Colonic mucosa (tissue), 4 donors: ENCODE measurements at regions not wholly inside any gene's neighbourhood (a gene's known extent, or its start where the extent isn't known, plus 50 kb on each side); places are given as distances from the start of the nearest gene placed in this dataset.

Experiments used
- DNase-seq: peaks from one replicate; pipeline ENCODE4 v3.0.0-alpha.2; 2020
- H3K27ac ChIP-seq: fragments of 200-600 bp; one replicate; pipeline ENCODE4 v1.8.0; 2021
- H3K27me3 ChIP-seq: fragments of 200-600 bp; one replicate; pipeline ENCODE4 v1.8.0; 2021
- H3K36me3 ChIP-seq: fragments of 200-600 bp; one replicate; pipeline ENCODE4 v1.8.0; 2021
- H3K4me1 ChIP-seq: fragments of 200-600 bp; one replicate; pipeline ENCODE4 v1.8.0; 2021; ENCODE audit warnings: mild to moderate bottlenecking
- H3K4me3 ChIP-seq: fragments of 200-600 bp; one replicate; pipeline ENCODE4 v1.8.0; 2021
- H3K9ac ChIP-seq, 2 donors: one replicate each; pipeline ENCODE4 v1.7.0; 2013; ENCODE audit warnings: control low read depth in 2 of 2, low read depth in 2 of 2, low read length in 2 of 2
- H3K9me3 ChIP-seq: fragments of 200-600 bp; one replicate; pipeline ENCODE4 v1.8.0; 2021
- CTCF ChIP-seq: fragments of 200-600 bp; IDR thresholded peaks from one replicate; pipeline ENCODE4 v1.8.0; 2022; ENCODE audit warnings: antibody characterized with exemption, mild to moderate bottlenecking
- intact Hi-C: fragments of 100-400 bp; cut with DNase I; formaldehyde crosslinking; loops from one replicate; pipeline ENCODE4 v1.14.1; 2022
- donor health status: healthy.
- donor health status: DM: no; HTN: no; CAD: no.
- donor health status: DM: no; HTN: no; CAD: no.

- no peak for TF ChIP-seq CTCF
- Histone ChIP-seq H3K36me3 (no peaks in the 10 kb centered on the region), H3K27me3 (no peaks in the 10 kb centered on the region), H3K4me3 (no peak overlapping the region), H3K9ac (no peak overlapping the region), H3K27ac (no peak overlapping the region), H3K9me3 (no peaks in the 10 kb centered on the region), H3K4me1 (no peaks in the 10 kb centered on the region)
- intact Hi-C loops = no loop called here
- no peak for DNase-seq
Measured at GRCh38 chr15:69544365-69545113, 91.9 kb downstream of the RPLP1 start.

- Histone ChIP-seq H3K36me3 (no peaks in the 10 kb centered on the region), H3K9ac (no peak overlapping the region), H3K9me3 (no peaks in the 10 kb centered on the region), H3K4me1 (no peaks in the 10 kb centered on the region), H3K27me3 (no peaks in the 10 kb centered on the region), H3K27ac (no peak overlapping the region), H3K4me3 (no peak overlapping the region)
- intact Hi-C loops = no loop called here
- TF ChIP-seq CTCF = no peak
- DNase-seq = no peak
Measured at GRCh38 chr15:69546182-69546581, 93.6 kb downstream of the RPLP1 start.

GRCh38 chr15:69548395-69549180 lies 96.0 kb downstream of the RPLP1 start:
- no peak overlapping the region for H3K9ac ChIP-seq
- no peaks in the 10 kb centered on the region for H3K9me3 ChIP-seq
- H3K27ac ChIP-seq = no peak overlapping the region
- intact Hi-C loops = no loop called here
- H3K4me1 ChIP-seq = no peaks in the 10 kb centered on the region
- DNase-seq = no peak
- H3K27me3 ChIP-seq = no peaks in the 10 kb centered on the region
- no peak overlapping the region for H3K4me3 ChIP-seq
- TF ChIP-seq CTCF = no peak
- H3K36me3 ChIP-seq = no peaks in the 10 kb centered on the region

- H3K4me3 ChIP-seq = no peak overlapping the region
- no peaks in the 10 kb centered on the region for H3K27me3 ChIP-seq
- H3K36me3 ChIP-seq = no peaks in the 10 kb centered on the region
- no peaks in the 10 kb centered on the region for H3K9me3 ChIP-seq
- no peaks in the 10 kb centered on the region for H3K4me1 ChIP-seq
- no peak overlapping the region for H3K9ac ChIP-seq
- no peak for TF ChIP-seq CTCF
- no peak for DNase-seq
- no peak overlapping the region for H3K27ac ChIP-seq
- intact Hi-C loops = no loop called here
Measured at GRCh38 chr15:69551391-69552056, 98.9 kb downstream of the RPLP1 start.

GRCh38 chr15:69552057-69552815 lies 99.6 kb downstream of the RPLP1 start:
- H3K27me3 ChIP-seq = no peaks in the 10 kb centered on the region
- H3K9ac ChIP-seq = no peak overlapping the region
- no peaks in the 10 kb centered on the region for H3K36me3 ChIP-seq
- TF ChIP-seq CTCF = no peak
- peaks cover 4% of the 10 kb centered on the region for H3K4me1 ChIP-seq
- DNase-seq = no peak
- H3K4me3 ChIP-seq = no peak overlapping the region
- H3K9me3 ChIP-seq = no peaks in the 10 kb centered on the region
- no peak overlapping the region for H3K27ac ChIP-seq
- intact Hi-C loops = no loop called here
